Testis (tissue), 2 donors: ENCODE measurements at regions not wholly inside any gene's neighbourhood (a gene's known extent, or its start where the extent isn't known, plus 50 kb on each side); places are given as distances from the start of the nearest gene placed in this dataset.

ENCODE experiments used
- DNase-seq: peaks from one replicate; pipeline ENCODE4 v3.0.0-alpha.2; 2019
- H3K27ac ChIP-seq, 2 donors: fragments of 200-600 bp; sonication (generic); one replicate each; pipeline ENCODE4 v1.5.1; 2019
- H3K27me3 ChIP-seq: fragments of 200-600 bp; sonication (generic); one replicate; pipeline ENCODE4 v1.5.1; 2019
- H3K36me3 ChIP-seq: fragments of 200-600 bp; sonication (generic); one replicate; pipeline ENCODE4 v1.5.1; 2017; ENCODE audit warnings: low read depth; ENCODE audit errors: missing control alignments
- H3K4me1 ChIP-seq: fragments of 200-600 bp; sonication (generic); one replicate; pipeline ENCODE4 v1.5.1; 2019
- H3K4me3 ChIP-seq, 2 donors: fragments of 200-600 bp; sonication (generic); one replicate each; pipeline ENCODE4 v1.5.1; 2017 to 2019
- H3K9me3 ChIP-seq: fragments of 200-600 bp; sonication (generic); one replicate; pipeline ENCODE4 v1.5.1; 2017
- CTCF ChIP-seq, 3 experiments: fragments of 450-650 bp in 2 of 3; fragments of 200-600 bp in 1 of 3; sonication (generic) in 1 of 3; IDR thresholded peaks; one replicate each; pipeline ENCODE4 v1.5.1; 2016 to 2019; ENCODE audit warnings: antibody characterized with exemption in 3 of 3, mild to moderate bottlenecking in 2 of 3, moderate library complexity in 1 of 3
- POLR2A ChIP-seq: fragments of 450-650 bp; IDR thresholded peaks from one replicate; pipeline ENCODE4 v1.6.1; 2017; ENCODE audit warnings: antibody characterized with exemption, mild to moderate bottlenecking, moderate library complexity
- WGBS, 2 donors: methylation state at CpG; one replicate each; pipeline ENCODE4 v1.1.5; 2018; 5-methylcytosine and 5-hydroxymethylcytosine counted together
- intact Hi-C: fragments of 100-400 bp; cut with DNase I; formaldehyde crosslinking; loops from one replicate; pipeline ENCODE4 v1.15.1; 2023; ENCODE audit warnings: low total_unique reads

GRCh38 chr6:156390621-156391020 lies 386.6 kb upstream of the ARID1B start:
- no peak overlapping the region for H3K4me3 ChIP-seq
- H3K27ac ChIP-seq = no peak overlapping the region
- no peaks in the 10 kb centered on the region for H3K27me3 ChIP-seq
- 60 to 67% methylated on average over 3 of the region's 3 CpGs for WGBS, 2 donors
- TF ChIP-seq CTCF (IDR thresholded peaks at IDR 0.05) (no peak), POLR2A (no peak)
- intact Hi-C loops = no loop called here
- DNase-seq = no peak
- H3K36me3 ChIP-seq = no peaks in the 10 kb centered on the region
- no peaks in the 10 kb centered on the region for H3K9me3 ChIP-seq
- H3K4me1 ChIP-seq = no peaks in the 10 kb centered on the region

DNA sequence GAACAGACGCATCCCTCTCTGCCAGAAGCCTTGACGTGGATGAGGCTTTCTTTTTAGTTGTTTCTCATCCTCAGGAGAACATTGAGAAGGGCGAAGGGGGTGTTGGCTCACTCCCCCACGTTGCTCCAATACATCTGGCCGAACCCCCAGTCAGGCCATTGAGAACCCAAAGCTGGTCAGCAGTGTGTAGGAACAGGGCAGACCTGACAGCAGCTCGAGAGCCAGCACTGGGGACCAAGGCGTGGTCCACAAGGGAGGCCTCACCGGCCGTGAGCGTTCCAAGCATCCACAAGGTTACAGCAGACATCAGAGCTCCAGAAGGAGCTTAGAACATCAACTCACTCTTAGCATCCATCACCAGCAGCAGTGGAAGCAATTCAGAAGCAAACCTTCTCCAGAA lies 387.9 kb upstream of the ARID1B start:
- WGBS, 2 donors = 89 to 91% methylated on average over 9 to 10 of the region's 10 CpGs
- intact Hi-C loops = no loop called here

DNA sequence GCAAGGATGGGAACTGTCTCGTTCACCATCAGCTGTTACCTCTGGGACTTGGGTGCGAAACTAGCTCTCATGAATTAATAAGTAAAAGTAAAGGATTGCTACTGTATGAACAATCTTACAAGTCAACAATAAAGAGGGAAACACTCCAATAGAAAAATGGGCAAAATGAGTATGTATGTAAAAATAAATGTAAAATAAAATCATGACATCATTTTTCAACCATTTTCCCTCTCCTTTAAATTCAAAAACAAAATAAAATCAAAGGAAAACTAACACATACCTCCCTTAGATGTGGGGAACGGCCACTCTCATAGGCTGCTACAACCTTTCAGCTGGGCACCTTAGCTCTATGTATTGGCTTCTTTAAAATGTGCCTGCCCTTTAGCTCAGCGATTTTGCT lies 389.7 kb upstream of the ARID1B start:
- no peak for DNase-seq
- no peaks in the 10 kb centered on the region for H3K36me3 ChIP-seq
- no peaks in the 10 kb centered on the region for H3K9me3 ChIP-seq
- intact Hi-C loops = no loop called here
- no peak overlapping the region for H3K27ac ChIP-seq
- WGBS, 2 donors = 89 to 95% methylated on average over 4 of the region's 4 CpGs
- no peaks in the 10 kb centered on the region for H3K4me1 ChIP-seq
- TF ChIP-seq POLR2A = no peak
- TF ChIP-seq CTCF (IDR thresholded peaks at IDR 0.05) = no peak
- H3K4me3 ChIP-seq = no peak overlapping the region
- no peaks in the 10 kb centered on the region for H3K27me3 ChIP-seq

More for the DNA sequence above, 387.9 kb upstream of the ARID1B start:
- TF ChIP-seq CTCF (IDR thresholded peaks at IDR 0.05) = no peak
- no peak for TF ChIP-seq POLR2A
- Histone ChIP-seq H3K27ac (no peak overlapping the region), H3K27me3 (no peaks in the 10 kb centered on the region), H3K36me3 (no peaks in the 10 kb centered on the region), H3K4me3 (no peak overlapping the region), H3K9me3 (no peaks in the 10 kb centered on the region), H3K4me1 (no peaks in the 10 kb centered on the region)
- no peak for DNase-seq

DNA sequence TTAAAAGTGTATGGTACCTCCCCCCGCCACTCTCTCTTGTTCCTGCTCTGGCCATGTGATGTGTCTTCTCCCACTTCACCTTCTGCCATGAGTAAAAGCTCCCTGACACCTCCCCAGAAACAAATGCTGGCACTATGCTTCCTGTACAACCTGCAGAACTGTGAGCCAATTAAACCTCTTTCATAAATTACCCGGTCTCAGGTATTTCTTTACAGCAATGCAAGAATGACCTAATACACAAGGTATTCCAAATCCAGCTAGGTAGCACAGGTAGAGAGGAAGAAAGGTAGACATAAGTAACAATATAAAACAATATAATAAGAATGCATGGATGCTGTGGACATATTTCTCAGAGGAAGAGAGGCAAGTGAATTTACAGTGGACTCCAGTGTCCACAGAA lies 394.1 kb upstream of the ARID1B start:
- intact Hi-C loops = no loop called here
- H3K4me3 ChIP-seq = no peak overlapping the region
- H3K27ac ChIP-seq = no peak overlapping the region
- WGBS, 2 donors = 89 to 100% methylated on average over 2 of the region's 2 CpGs
- H3K9me3 ChIP-seq = no peaks in the 10 kb centered on the region
- H3K4me1 ChIP-seq = no peaks in the 10 kb centered on the region
- no peak for DNase-seq
- no peak for TF ChIP-seq CTCF (IDR thresholded peaks at IDR 0.05)
- H3K27me3 ChIP-seq = no peaks in the 10 kb centered on the region
- H3K36me3 ChIP-seq = no peaks in the 10 kb centered on the region

GRCh38 chr6:156379392-156380289 lies 397.5 kb upstream of the ARID1B start:
- H3K27ac ChIP-seq = no peak overlapping the region

More at GRCh38 chr6:156379392-156380289, 397.5 kb upstream of the ARID1B start:
- no peak overlapping the region for H3K4me3 ChIP-seq
- TF ChIP-seq POLR2A (no peak), CTCF (IDR thresholded peaks at IDR 0.05) (no peak)
- no peak for DNase-seq
- H3K4me1 ChIP-seq = no peaks in the 10 kb centered on the region
- no peaks in the 10 kb centered on the region for H3K9me3 ChIP-seq
- WGBS, 2 donors = 69 to 74% methylated on average over 7 of the region's 7 CpGs
- H3K36me3 ChIP-seq = no peaks in the 10 kb centered on the region
- intact Hi-C loops = no loop called here
- no peaks in the 10 kb centered on the region for H3K27me3 ChIP-seq
